NCI-H1092 (cell line): ENCODE measurements at regions not wholly inside any gene's neighbourhood (a gene's known extent, or its start where the extent isn't known, plus 50 kb on each side); places are given as distances from the start of the nearest gene placed in this dataset.
"Not testable (repeated sequence)": the region's sequence is repeated elsewhere in the genome, so short reads cannot be mapped to it uniquely, and the experiment has no call there.

Experiments
- DNase-seq: peaks from one replicate; lab custom pipeline; 2025; lab: John Stamatoyannopoulos, UW

GRCh38 chr3:87793337-87793877 is 265.4 kb downstream of the CGGBP1 start:
- DNase-seq, result no peak

- no peak for DNase-seq
Measured at GRCh38 chr3:87792534-87793336, 266.1 kb downstream of the CGGBP1 start, which contains the start of gene HTR1F. TSS of gene HTR1F (plus strand) at chr3:87792706.

GRCh38 chr3:87792198-87792533 is 266.6 kb downstream of the CGGBP1 start:
- DNase-seq, result no peak

- DNase-seq, result no peak
Measured at GRCh38 chr3:87791248-87792027, 267.4 kb downstream of the CGGBP1 start.

- DNase-seq, result not testable (repeated sequence)
Measured at GRCh38 chr3:87789049-87789448, 269.8 kb downstream of the CGGBP1 start.

GRCh38 chr3:87788516-87788915 is 270.3 kb downstream of the CGGBP1 start:
- DNase-seq, result no peak

- no peak for DNase-seq
Measured at GRCh38 chr3:87780811-87781210, 278.0 kb downstream of the CGGBP1 start.

GRCh38 chr3:87778876-87779275 is 279.9 kb downstream of the CGGBP1 start:
- no peak for DNase-seq

- DNase-seq, result no peak
Measured at GRCh38 chr3:87771337-87772192, 287.2 kb downstream of the CGGBP1 start.

GRCh38 chr3:87766721-87767120 is 292.1 kb downstream of the CGGBP1 start:
- DNase-seq, result no peak

GRCh38 chr3:87765256-87765655 is 293.5 kb downstream of the CGGBP1 start:
- DNase-seq, result no peak

GRCh38 chr3:87761795-87762194 is 297.0 kb downstream of the CGGBP1 start:
- no peak for DNase-seq

- no peak for DNase-seq
Measured at GRCh38 chr3:87761341-87761740, 297.5 kb downstream of the CGGBP1 start.

GRCh38 chr3:87756616-87757015 is 302.2 kb downstream of the CGGBP1 start:
- no peak for DNase-seq

GRCh38 chr3:87755852-87756251 is 303.0 kb downstream of the CGGBP1 start:
- DNase-seq, result no peak

GRCh38 chr3:87742250-87742649 is 316.6 kb downstream of the CGGBP1 start:
- DNase-seq, result no peak

GRCh38 chr3:87740894-87741293 is 317.9 kb downstream of the CGGBP1 start:
- DNase-seq, result not testable (repeated sequence)

- DNase-seq, result not testable (repeated sequence)
Measured at GRCh38 chr3:87737817-87738216, 321.0 kb downstream of the CGGBP1 start.

GRCh38 chr3:87733671-87734367 is 325.0 kb downstream of the CGGBP1 start:
- DNase-seq, result no peak

GRCh38 chr3:87732294-87732693 is 326.5 kb downstream of the CGGBP1 start:
- no peak for DNase-seq

GRCh38 chr3:87727783-87728182 is 331.0 kb downstream of the CGGBP1 start:
- no peak for DNase-seq
